ENCODE measurements at regions not wholly inside any gene's neighbourhood (a gene's known extent, or its start where the extent isn't known, plus 50 kb on each side); places are given as distances from the start of the nearest gene placed in this dataset.
A peak's percentile ranks its signal among the peaks of the same experiment; 100 is the strongest.

DNA sequence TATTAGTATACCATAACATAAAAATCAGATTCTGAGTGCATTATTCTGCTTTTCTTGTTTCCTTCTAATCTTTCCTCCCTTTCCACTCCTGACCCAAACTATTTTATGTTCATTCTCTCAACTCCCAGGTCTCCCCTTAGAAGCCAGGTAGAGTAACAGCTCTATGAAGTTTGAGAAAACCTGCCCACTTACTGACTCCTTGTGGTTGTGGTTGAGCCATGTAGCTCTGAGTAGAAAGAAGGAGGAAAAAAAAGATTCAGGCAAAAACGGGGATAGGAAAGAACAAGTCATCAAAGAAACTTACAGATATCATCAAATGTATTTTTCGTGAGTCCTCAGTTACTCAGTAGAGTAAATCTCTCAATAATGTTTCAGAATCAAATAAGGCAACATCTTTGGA, 216.7 kb downstream of the PMP22 start:
- Histone ChIP-seq H3K4me3 (ENCODE audit: low read depth, low read length) (no peak overlapping the region), H3K27me3 (ENCODE audit: control insufficient read depth, insufficient read depth, low read length) (no peaks in the 10 kb centered on the region), H3K36me3 (ENCODE audit: control insufficient read depth, insufficient read depth, low read length) (no peaks in the 10 kb centered on the region)
- TF ChIP-seq CTCF (IDR thresholded peaks at IDR 0.05; ENCODE audit: insufficient read depth, low read length, severe bottlenecking), result no peak
- DNase-seq (ENCODE audit: low read depth) (peak; percentile 17), FAIRE-seq (no peak)

DNA sequence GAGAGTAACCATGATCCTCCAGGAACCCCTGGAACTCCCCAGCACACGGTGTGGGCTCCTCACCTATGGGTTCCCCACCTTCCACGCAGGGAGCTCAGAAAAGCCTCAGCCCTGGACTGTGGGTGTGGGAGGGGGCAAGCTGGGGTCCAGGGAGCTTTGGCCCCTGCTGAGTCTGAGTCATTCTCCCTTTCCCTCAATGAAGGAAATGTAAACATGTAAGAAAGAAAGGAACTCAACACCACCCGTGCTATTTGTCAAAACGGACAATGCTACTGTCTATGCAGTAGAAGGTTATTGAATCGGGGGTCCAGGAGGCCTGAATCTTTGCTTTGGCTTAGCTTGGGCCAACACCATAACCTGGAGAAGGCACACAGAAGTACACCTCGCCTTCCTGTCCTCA, 222.8 kb downstream of the PMP22 start:
- H3K4me3 ChIP-seq (ENCODE audit: low read depth, low read length), result no peak overlapping the region
- H3K36me3 ChIP-seq (ENCODE audit: control insufficient read depth, insufficient read depth, low read length), result no peaks in the 10 kb centered on the region
- H3K27me3 ChIP-seq (ENCODE audit: control insufficient read depth, insufficient read depth, low read length), result no peaks in the 10 kb centered on the region
- DNase-seq (ENCODE audit: low read depth), result no peak
- no peak for FAIRE-seq
- no peak for TF ChIP-seq CTCF (IDR thresholded peaks at IDR 0.05; ENCODE audit: insufficient read depth, low read length, severe bottlenecking)

- no peak for FAIRE-seq
- H3K36me3 ChIP-seq (ENCODE audit: control insufficient read depth, insufficient read depth, low read length), result no peaks in the 10 kb centered on the region
- H3K27me3 ChIP-seq (ENCODE audit: control insufficient read depth, insufficient read depth, low read length), result no peaks in the 10 kb centered on the region
- DNase-seq (ENCODE audit: low read depth), result peak; percentile 88
- TF ChIP-seq CTCF (IDR thresholded peaks at IDR 0.05; ENCODE audit: insufficient read depth, low read length, severe bottlenecking), result no peak
- H3K4me3 ChIP-seq (ENCODE audit: low read depth, low read length), result no peak overlapping the region
These were observed 225.8 kb downstream of the PMP22 start for GRCh38 chr17:15039366-15039765.

DNA sequence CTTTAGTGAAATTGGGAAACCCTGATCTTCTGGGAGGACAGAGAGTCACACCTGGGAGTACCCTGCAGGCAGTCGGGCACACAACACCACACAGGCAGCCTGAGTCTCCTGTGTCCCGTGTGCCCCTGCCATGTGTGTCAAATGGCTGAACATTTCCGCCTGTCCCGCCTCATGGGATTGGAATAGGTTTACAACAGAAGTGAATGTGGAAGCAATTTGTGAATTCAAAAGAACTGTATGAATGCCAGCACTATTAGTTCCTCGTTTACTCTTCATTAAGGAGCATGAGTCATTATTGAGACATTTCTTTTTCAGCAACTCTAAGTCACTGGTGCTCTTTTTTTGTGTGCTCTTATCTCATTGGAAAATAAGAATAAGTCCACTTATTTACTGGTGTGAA, 226.5 kb downstream of the PMP22 start:
- H3K4me3 ChIP-seq (ENCODE audit: low read depth, low read length), result no peak overlapping the region
- no peak for FAIRE-seq
- peak; percentile 87 for DNase-seq (ENCODE audit: low read depth)
- H3K36me3 ChIP-seq (ENCODE audit: control insufficient read depth, insufficient read depth, low read length), result no peaks in the 10 kb centered on the region
- no peaks in the 10 kb centered on the region for H3K27me3 ChIP-seq (ENCODE audit: control insufficient read depth, insufficient read depth, low read length)
- TF ChIP-seq CTCF (IDR thresholded peaks at IDR 0.05; ENCODE audit: insufficient read depth, low read length, severe bottlenecking), result no peak

GRCh38 chr17:15036238-15036637, 228.9 kb downstream of the PMP22 start:
- H3K27me3 ChIP-seq (ENCODE audit: control insufficient read depth, insufficient read depth, low read length), result no peaks in the 10 kb centered on the region
- FAIRE-seq (no peak), DNase-seq (ENCODE audit: low read depth) (no peak)
- no peak for TF ChIP-seq CTCF (IDR thresholded peaks at IDR 0.05; ENCODE audit: insufficient read depth, low read length, severe bottlenecking)
- no peak overlapping the region for H3K4me3 ChIP-seq (ENCODE audit: low read depth, low read length)
- no peaks in the 10 kb centered on the region for H3K36me3 ChIP-seq (ENCODE audit: control insufficient read depth, insufficient read depth, low read length)

GRCh38 chr17:15031975-15032374, 233.2 kb downstream of the PMP22 start:
- FAIRE-seq (no peak), DNase-seq (ENCODE audit: low read depth) (no peak)
- H3K27me3 ChIP-seq (ENCODE audit: control insufficient read depth, insufficient read depth, low read length), result no peaks in the 10 kb centered on the region
- H3K36me3 ChIP-seq (ENCODE audit: control insufficient read depth, insufficient read depth, low read length), result no peaks in the 10 kb centered on the region
- TF ChIP-seq CTCF (IDR thresholded peaks at IDR 0.05; ENCODE audit: insufficient read depth, low read length, severe bottlenecking), result no peak
- no peak overlapping the region for H3K4me3 ChIP-seq (ENCODE audit: low read depth, low read length)

Measured in bronchial epithelial cell (primary cell).